ENCODE measurements at regions not wholly inside any gene's neighbourhood (a gene's known extent, or its start where the extent isn't known, plus 50 kb on each side); places are given as distances from the start of the nearest gene placed in this dataset.
A peak's percentile ranks its signal among the peaks of the same experiment; 100 is the strongest.

- peak overlapping the region in 1 of 8 donors; percentile 38 for H3K27ac ChIP-seq
- peaks cover 5 to 55% (median 29%) of the 10 kb centered on the region in 6 donors for H3K4me1 ChIP-seq
- 40 to 61% (median 43%) methylated on average over 11 of the region's 11 CpGs for WGBS, 5 donors
- H3K4me3 ChIP-seq = no peak overlapping the region
- TF ChIP-seq CTCF (IDR thresholded peaks at IDR 0.05 in 8 of 11, conservative IDR thresholded peaks at IDR 0.05 in 3 of 11) (no peak), POLR2AphosphoS5 (IDR thresholded peaks at IDR 0.05) (no peak), POLR2A (IDR thresholded peaks at IDR 0.05) (no peak)
- H3K36me3 ChIP-seq = no peaks in the 10 kb centered on the region
- H3K9me3 ChIP-seq = no peaks in the 10 kb centered on the region
- no peak for DNase-seq
- no peaks in the 10 kb centered on the region for H3K27me3 ChIP-seq (replicated peaks in 1 of 7)
- intact Hi-C loops (cut with DNase I; ENCODE audit: low total_unique reads) = no loop called here
These were observed 55.1 kb upstream of the UBE2E1 start for GRCh38 chr3:23750573-23751210.

- Histone ChIP-seq H3K9me3 (no peaks in the 10 kb centered on the region), H3K27ac (peak overlapping the region in 1 of 8 donors; percentile 38), H3K4me3 (no peak overlapping the region), H3K36me3 (no peaks in the 10 kb centered on the region), H3K4me1 (peaks cover 5 to 49% (median 29%) of the 10 kb centered on the region in 6 donors), H3K27me3 (replicated peaks in 1 of 7) (no peaks in the 10 kb centered on the region)
- TF ChIP-seq CTCF (IDR thresholded peaks at IDR 0.05 in 8 of 11, conservative IDR thresholded peaks at IDR 0.05 in 3 of 11) (no peak), POLR2AphosphoS5 (IDR thresholded peaks at IDR 0.05) (no peak), POLR2A (IDR thresholded peaks at IDR 0.05) (no peak)
- WGBS, 5 donors = 64 to 75% (median 73%) methylated on average over 7 of the region's 7 CpGs
- no peak for DNase-seq
- intact Hi-C loops (cut with DNase I; ENCODE audit: low total_unique reads) = no loop called here
These were observed 54.5 kb upstream of the UBE2E1 start for GRCh38 chr3:23751212-23751723.

GRCh38 chr3:23752126-23752525, 53.6 kb upstream of the UBE2E1 start:
- Histone ChIP-seq H3K4me3 (no peak overlapping the region), H3K27ac (no peak overlapping the region), H3K9me3 (no peaks in the 10 kb centered on the region), H3K27me3 (replicated peaks in 1 of 7) (no peaks in the 10 kb centered on the region), H3K4me1 (peaks cover 1 to 41% (median 25%) of the 10 kb centered on the region in 6 donors), H3K36me3 (no peaks in the 10 kb centered on the region)
- intact Hi-C loops (cut with DNase I; ENCODE audit: low total_unique reads) = no loop called here
- no peak for DNase-seq
- TF ChIP-seq POLR2A (IDR thresholded peaks at IDR 0.05) (no peak), CTCF (IDR thresholded peaks at IDR 0.05 in 8 of 11, conservative IDR thresholded peaks at IDR 0.05 in 3 of 11) (no peak), POLR2AphosphoS5 (IDR thresholded peaks at IDR 0.05) (no peak)
- 65 to 78% (median 73%) methylated on average over 3 of the region's 3 CpGs for WGBS, 5 donors

- Histone ChIP-seq H3K4me1 (peaks cover 0 to 20% (median 9%) of the 10 kb centered on the region in 6 donors), H3K4me3 (no peak overlapping the region), H3K36me3 (no peaks in the 10 kb centered on the region), H3K27me3 (replicated peaks in 1 of 7) (no peaks in the 10 kb centered on the region), H3K27ac (no peak overlapping the region), H3K9me3 (no peaks in the 10 kb centered on the region)
- DNase-seq = no peak
- TF ChIP-seq POLR2A (IDR thresholded peaks at IDR 0.05) (no peak), POLR2AphosphoS5 (IDR thresholded peaks at IDR 0.05) (no peak), CTCF (IDR thresholded peaks at IDR 0.05 in 8 of 11, conservative IDR thresholded peaks at IDR 0.05 in 3 of 11) (no peak)
- WGBS, 5 donors = 65 to 85% (median 79%) methylated on average over 4 of the region's 4 CpGs
- intact Hi-C loops (cut with DNase I; ENCODE audit: low total_unique reads) = no loop called here
These were observed 51.5 kb upstream of the UBE2E1 start for GRCh38 chr3:23754215-23754614.
